Right ventricle myocardium inferior (tissue), 1 donor: ENCODE measurements at regions not wholly inside any gene's neighbourhood (a gene's known extent, or its start where the extent isn't known, plus 50 kb on each side); places are given as distances from the start of the nearest gene placed in this dataset.

Experiments
- ATAC-seq: fragments of 200-7000 bp; cut with Tn5 transposase; one replicate; pipeline ENCODE4 v1.9.1; 2020; ENCODE audit warnings: mild to moderate bottlenecking, moderate library complexity
- DNase-seq: peaks from one replicate; pipeline ENCODE4 v3.0.0; 2021; ENCODE audit errors: missing footprints
- intact Hi-C: fragments of 100-400 bp; cut with DNase I; formaldehyde crosslinking; loops from one replicate; pipeline ENCODE4 v1.11.0; 2022
- donor health status: DM: no; HTN: yes; CAD: no; lungs with severe emphysema.

DNA sequence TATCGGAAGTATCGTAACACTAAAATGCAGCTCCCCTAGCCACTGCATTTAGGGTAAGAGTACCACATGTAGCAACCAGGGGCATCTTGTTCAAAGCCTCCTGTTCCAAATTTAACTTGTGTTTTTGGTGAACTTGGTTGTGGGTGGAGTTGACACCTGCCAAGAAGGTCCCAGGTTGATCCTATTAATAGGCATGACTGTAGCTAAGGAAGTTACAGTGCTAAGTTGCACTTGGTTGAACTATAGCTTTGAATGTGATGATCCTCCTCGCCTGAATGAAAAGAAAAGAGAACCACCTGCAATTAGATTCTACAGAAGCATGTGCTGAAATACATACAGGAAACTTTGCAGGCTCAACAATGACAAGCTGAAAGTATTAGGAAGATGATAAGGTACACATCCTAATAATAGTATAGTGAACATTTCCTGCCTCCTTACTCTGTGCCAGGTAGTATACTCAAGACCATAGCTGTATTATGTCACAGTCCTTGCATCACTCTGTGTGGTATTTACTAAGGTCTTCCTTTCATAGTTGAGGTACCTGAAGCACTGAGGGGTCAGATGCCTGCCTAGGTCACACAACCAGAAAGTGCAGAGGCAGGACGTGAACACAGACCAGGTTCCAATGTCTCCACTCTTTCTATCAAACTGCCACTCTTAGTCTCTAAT is 64.5 kb upstream of the PIP5K1B start:
- DNase-seq (no peak), ATAC-seq (no peak)
- intact Hi-C loops, result no loop called here

DNA sequence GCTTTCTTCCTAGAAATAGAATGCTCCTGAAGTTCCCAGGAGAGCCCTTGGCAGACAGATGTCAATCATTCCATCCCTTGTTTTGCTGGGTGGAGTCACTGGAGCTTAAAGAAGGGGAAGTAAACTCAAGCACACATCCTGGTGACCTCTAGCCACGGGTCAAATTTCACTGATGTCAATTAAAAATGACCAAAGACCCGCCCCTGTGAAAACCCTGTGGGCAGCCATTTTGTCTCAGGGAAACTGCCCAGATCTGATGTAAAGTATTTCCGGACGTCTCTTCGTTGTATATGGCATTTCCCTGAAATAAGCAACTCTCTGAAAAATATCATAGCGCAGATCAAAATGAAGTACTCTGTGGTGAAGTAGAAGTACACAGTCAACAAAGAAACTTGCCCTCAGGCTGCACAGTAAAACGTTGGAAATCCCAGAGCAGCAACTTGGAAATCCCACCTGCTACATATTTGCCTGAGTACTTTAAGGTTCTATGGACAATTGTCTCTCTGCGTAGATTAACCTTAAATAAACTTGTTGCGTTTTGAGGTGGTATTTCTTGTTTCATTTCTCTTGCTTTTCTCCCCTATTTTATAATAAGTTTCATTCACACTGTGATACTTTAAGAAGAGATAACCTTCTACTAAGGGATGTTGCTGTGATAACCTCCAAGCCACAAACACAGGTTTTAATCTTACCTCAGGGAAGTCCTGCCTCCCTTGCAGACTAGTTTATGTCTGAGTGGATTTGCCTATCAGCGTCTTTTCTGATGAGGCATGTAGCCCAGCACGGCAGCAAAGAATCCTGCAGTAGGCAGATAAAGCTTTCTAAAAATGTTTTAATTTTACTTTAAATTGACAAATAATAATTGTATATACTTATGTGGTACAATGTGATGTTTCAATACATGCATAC is 60.9 kb upstream of the PIP5K1B start:
- intact Hi-C loops, result no loop called here
- ATAC-seq, result no peak
- DNase-seq, result no peak

DNA sequence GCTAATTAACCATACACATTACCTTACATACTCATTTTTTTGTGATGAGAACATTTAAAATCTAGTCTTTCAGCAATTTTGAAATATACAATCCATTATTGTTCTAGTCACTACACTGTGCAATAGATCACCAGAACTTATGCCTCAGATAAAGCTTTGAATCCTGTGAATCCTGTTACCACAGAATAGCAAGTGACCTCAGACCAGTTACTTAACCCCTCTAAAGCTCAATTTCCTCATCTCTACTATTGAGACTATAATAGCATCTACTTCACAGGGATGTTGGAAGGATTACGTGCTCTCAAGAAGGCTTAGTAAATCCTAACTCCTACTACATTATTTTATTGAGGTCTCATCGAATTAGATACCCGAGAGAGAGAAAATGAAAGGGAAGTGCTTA is 60.2 kb upstream of the PIP5K1B start:
- no peak for ATAC-seq
- intact Hi-C loops, result no loop called here
- no peak for DNase-seq

DNA sequence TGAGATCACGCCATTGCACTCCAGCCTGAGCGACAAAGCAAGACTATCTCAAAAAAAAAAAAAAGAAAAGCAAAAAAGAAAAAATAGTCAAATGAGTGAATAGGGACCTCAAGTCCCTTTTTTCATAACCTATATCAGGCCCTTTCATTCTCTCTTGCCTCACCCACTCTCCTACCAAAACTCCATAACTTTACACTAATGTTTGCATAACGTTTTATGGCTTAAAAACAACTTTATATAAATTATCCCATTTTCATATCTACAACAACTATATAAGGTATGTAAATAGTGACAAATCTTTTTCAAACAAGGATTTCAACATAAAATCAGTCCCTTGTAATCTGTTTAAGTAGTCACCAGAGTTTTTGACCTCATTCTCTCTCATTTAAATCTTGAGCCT is 56.9 kb upstream of the PIP5K1B start:
- no peak for ATAC-seq
- DNase-seq, result no peak
- intact Hi-C loops, result no loop called here

DNA sequence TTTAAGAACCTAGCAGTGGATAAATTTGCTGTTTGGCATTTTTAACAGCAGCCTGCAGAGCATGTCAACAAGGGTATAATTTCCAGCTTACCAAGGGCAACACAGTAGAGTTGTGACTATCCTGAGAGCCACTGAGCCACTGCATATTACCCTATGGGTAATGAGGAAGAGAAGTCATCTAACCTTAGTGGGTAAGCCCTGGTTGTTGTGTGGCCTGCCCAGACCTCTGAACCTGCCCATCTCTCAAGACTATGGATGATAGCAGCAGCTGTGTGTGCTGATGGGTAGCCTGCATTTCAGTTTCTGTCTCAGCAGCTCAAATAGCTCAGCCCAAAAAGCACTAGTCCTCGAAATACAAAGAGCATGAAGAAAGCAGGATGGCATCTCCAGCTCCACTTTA is 56.1 kb upstream of the PIP5K1B start:
- intact Hi-C loops, result no loop called here
- no peak for ATAC-seq
- no peak for DNase-seq

- ATAC-seq (no peak), DNase-seq (no peak)
- intact Hi-C loops, result no loop called here
Measured at GRCh38 chr9:68651280-68651893, 53.7 kb upstream of the PIP5K1B start.

GRCh38 chr9:68653141-68653595 is 51.9 kb upstream of the PIP5K1B start:
- no peak for DNase-seq

DNA sequence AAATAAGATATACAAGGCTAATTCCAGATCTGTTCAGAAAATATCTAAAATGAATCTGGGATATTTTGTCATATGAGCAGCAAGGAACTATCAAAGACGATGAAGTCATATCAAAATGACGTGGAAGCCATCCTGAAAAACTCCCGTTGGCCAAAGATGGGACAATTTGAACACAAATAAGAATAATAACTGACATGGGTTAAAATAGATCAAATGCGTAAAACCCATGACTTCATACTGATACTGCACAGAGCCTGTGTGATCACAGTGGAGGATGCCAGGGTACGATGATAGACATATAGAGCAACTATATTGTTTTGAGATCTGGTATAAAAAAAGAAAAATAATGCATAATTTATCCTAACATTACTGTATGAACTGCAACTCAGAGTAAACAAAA is 51.0 kb upstream of the PIP5K1B start:
- intact Hi-C loops, result no loop called here
- no peak for DNase-seq
- ATAC-seq, result no peak

More at GRCh38 chr9:68653141-68653595, 51.9 kb upstream of the PIP5K1B start:
- intact Hi-C loops, result no loop called here
- no peak for ATAC-seq
